HG02973 (cell line): ENCODE measurements at regions not wholly inside any gene's neighbourhood (a gene's known extent, or its start where the extent isn't known, plus 50 kb on each side); places are given as distances from the start of the nearest gene placed in this dataset.

Experiments
- ATAC-seq: cut with Tn5 transposase; IDR thresholded peaks from one replicate; pipeline ENCODE4 v1.9.1; 2021; ENCODE audit warnings: moderate library complexity; ENCODE audit not compliant: unreplicated experiment

DNA sequence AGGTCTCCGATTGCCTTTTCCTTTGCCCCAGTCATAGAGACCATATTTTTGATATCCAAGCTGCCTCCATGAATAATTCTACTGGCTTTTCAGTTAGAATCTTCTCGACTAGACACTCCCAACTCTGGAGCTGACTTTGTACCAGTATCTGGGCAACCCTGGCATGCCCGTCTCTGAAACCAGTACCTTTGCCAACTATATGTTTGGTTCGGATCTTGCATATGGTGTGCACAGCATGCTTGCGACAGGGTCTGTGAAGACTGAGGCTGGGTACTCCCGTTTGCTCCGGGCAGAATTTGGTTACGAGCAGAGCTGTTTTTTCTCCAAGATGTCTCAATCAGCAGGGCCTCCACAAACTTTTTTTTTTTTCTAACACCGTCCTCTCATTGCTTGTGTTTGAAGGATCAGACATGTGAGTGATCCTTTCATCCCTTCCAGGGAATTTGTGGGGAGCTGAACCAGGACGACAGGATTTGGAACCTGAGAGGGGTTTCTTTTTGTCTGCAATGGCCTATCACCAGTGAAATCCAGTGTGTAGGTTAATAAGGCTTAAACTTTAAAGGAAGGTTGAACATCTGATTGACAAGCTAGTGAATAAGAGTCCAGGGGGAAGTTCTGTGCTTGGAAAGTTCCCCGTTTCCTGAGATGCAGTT, 322.3 kb downstream of the MYCN start:
- no peak for ATAC-seq

DNA sequence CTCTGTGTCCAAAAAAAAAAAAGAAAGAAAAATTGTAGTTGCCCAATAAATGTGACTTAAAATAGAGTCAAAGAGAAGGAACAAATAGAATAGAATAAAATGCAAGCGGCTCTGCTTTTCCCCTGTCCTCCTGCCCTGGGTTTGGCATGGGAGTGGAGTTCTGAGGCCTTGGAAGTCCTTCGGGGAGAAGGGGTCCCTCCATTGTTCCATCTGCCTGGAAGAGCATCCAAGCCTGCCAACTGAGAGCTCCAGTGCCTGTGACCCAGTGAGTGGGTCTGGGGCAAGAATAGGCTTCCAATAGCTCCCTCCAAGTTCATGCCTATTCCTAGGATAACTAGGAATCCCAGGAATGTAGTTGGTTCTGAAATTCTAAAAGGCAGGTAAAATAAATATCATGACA, 321.4 kb downstream of the MYCN start:
- no peak for ATAC-seq

- no peak for ATAC-seq
Measured at GRCh38 chr2:16261071-16261470, 320.7 kb downstream of the MYCN start.

DNA sequence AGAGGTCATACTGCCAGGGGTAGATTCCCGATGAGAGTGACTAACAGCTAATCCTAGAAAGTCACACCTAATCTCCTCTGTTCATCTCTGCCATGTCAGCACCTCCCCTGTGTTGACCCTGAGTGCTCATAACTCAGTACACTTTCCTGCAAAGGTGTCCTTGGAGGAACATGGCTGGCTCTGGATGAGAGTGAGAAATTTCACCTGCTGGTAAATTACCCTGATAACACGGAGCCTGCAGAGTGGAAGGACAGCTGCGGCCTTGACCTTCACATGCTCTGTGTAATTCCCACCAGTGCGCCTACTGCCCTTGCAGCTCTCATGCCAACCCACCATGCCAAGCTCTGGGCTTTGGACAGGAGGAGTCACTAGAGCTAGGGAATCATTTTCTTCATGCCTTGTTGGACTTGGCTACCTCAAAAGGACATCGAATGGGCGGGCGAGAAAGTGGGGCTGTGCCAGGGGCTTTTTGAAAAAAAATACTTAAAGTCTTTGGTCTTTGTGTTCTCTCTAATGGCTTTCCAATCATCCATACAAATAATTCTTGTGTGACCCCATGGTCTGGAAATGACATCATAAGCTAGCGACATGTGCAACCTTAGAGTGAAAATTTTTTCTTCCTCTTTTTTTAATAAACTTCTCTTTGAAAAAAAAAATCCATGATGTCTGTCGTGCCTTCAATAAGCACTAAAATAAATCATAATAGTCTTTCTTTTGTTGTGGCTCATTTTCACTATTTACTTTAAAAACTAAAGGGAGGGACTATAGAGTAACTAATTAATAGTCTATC, 319.9 kb downstream of the MYCN start:
- ATAC-seq = no peak

DNA sequence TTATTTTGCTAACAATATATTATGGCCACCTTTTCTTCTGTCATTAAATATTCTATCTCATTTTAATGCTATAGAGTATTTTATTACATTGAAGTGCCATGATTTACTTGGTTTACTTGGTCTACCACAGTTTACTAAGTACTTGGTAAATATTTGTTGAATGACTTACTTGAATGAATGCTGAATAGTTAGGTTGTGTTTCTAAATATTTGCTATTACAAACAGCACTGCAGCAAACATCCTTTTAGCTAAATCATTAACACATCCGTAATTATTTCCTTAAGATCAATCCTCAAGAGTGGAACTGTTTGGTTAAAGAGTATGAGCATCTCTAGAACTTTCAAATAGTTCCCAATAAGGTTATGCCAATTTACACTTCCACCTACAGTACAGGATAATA, 318.7 kb downstream of the MYCN start:
- no peak for ATAC-seq

DNA sequence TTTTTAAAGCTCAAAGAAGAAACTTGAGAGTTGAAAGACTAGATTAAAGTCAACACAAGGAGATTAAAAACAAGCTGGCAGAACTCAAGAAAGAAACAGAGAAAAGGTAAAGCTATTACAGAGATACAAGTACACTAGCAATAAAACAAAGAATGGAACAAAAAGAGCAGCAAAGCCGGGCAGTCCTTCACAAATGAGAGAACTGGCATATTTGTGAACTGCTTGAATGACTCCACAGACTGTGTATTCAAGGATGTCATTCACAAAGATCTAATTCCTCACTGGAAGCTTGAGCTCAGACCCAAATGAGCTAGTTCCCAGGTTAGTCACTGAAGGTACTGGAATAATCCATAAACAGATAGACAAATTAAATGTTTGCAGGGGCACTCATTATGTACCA, 318.0 kb downstream of the MYCN start:
- no peak for ATAC-seq

GRCh38 chr2:16257322-16258028, 317.1 kb downstream of the MYCN start:
- no peak for ATAC-seq

DNA sequence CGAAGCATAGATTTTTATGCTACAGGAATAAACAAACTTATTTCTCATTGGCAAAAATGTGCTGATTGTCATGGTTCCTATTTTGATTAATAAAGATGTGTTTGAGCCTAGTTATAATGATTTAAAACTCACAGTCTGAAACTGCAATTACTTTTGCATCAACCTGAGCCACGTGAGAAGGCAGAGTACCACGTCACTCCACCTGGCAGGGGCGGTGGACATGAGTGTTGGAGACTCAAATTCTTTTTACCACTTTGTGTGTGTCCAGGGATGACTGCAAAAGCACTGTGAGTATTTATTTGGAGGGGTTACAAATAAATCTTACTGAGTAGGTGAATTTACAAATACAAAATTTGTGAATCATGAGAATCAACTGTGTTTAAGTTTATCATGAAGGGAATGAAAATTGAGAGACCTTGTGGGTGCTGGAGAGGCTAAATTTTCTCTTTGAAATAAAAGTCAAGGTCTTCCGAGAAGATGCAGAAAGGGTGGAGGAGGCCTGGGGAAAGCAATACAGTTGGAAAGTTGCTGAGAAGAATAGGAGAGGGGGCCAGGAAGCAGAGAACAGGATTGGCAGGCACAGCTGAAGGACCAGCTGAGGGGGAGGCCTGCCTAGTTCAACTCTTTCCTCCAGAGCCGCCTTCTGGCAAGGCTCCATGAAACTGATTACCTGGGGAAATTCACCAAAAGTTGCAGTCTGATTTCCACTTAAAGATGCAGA, 316.4 kb downstream of the MYCN start:
- no peak for ATAC-seq

DNA sequence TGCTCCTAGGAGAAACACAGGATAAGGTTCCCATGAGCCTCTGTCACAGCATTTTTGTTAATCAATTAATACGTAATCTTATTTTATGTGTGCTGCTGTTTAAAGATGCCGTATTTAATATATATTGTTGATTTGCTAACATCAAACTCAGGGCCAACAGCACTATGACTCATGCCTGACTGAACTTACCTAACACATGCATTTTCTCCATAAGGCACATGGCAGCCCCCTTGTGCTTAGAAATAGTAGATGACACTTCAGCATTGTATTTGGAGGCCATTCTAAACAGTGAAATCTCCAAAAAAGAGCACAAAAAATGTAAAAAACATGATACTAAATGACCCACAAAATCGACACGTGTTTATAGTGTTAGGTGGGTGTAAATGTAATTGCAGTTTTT, 314.8 kb downstream of the MYCN start:
- ATAC-seq = no peak

DNA sequence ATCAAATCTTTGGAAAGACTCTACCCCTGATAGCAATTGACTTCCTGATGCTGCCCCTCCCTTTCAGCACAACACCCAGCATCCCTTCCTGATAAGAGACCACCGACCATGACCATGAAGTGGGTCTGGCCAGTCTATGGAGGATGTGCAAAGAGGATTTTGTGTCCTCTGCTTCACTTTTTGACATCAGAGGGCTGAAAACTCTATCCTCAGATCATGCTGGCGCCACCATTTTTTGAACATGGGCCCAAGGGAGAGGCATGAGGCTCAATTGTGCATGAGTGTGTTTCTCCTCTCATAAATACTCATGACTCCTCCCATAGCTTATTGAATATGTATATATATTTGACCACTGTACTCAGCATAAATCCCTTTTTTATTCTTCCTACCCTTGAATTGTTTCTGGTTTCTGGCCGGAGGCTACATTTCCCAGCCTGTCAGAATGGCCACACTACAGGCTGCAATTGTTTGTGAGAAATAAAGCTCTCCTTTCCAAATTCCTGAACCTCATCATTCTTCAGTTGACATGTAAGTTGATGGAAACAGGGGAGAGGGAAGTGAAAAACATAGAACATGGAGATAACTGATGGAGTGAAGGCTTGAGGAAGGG, 314.1 kb downstream of the MYCN start:
- ATAC-seq = no peak

DNA sequence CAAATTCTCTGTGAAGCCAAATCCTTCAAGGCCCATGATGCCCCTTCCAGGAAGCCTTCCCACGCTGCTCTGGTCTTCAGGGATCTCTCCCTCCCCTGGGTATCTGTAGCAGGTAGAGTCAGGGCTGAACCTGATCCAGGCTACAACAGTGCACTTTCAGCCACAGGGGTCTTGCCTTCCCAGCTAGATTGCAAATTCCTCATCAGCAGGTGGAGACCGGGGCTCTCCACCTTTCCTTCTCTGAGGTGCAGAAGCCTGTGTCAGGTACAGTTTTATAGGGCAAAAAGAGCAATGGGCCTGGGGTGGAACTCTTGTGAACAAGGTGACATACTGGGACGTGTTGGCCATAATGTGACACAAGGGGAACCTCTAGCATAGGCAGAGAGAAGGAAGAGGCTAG, 312.9 kb downstream of the MYCN start:
- no peak for ATAC-seq

- no peak for ATAC-seq
Measured at GRCh38 chr2:16252891-16253290, 312.5 kb downstream of the MYCN start.

- ATAC-seq = no peak
Measured at GRCh38 chr2:16252251-16252650, 311.9 kb downstream of the MYCN start.

DNA sequence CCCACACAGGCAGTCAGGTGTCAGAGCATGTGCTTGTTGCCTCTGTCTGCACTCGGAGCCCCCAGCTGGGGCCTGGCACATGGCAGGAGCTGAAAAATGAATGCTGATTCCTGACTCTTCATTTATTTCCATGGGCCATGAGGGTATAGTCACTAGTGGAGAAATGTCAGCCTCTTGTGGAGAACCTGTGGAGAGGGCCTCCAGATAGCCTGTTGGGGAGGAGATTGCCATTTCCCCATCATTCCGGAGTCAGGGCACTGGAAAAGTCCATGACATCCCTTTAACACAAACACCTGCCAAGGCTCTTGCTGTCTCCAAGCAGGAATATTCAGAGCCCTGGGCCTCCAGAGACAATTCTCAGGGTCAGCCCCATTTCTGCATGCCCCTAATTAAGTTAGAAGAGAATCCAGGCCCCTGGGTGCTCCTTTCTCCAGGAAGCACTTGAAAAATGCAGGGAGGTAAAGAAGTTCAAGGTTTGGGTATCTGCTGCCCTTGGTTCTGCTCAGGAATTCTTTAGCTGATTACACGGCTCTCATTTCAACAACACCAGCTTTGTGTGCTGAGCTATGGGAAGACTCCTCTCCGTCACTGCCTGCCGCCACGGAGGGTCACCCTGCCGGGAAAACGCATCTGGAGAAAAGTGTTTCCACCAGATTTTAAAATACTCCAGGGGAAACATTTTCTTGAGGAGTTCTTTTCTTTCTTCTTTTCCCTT, 311.3 kb downstream of the MYCN start:
- no peak for ATAC-seq

DNA sequence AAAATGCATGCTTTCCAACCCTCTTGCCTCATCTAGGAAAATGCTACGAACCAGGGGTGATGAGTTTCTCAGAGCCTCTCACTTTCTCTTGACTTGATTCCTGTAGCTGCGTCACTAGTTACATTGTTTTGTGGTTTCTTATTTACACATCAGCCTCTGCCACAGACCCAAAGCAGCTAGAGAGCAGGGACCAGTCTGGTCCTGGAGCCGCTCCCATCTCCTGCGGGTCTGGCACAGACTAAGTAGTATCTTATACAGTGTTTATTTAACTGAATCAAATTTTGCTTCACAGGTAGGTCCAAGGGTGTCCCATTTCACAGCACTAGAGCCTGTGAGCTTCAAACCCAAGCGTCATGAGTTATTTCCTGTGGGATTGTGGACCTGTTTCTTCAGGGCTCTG, 310.5 kb downstream of the MYCN start:
- no peak for ATAC-seq

GRCh38 chr2:16250466-16250865, 310.1 kb downstream of the MYCN start:
- ATAC-seq = no peak

- no peak for ATAC-seq
Measured at GRCh38 chr2:16250056-16250425, 309.7 kb downstream of the MYCN start.

DNA sequence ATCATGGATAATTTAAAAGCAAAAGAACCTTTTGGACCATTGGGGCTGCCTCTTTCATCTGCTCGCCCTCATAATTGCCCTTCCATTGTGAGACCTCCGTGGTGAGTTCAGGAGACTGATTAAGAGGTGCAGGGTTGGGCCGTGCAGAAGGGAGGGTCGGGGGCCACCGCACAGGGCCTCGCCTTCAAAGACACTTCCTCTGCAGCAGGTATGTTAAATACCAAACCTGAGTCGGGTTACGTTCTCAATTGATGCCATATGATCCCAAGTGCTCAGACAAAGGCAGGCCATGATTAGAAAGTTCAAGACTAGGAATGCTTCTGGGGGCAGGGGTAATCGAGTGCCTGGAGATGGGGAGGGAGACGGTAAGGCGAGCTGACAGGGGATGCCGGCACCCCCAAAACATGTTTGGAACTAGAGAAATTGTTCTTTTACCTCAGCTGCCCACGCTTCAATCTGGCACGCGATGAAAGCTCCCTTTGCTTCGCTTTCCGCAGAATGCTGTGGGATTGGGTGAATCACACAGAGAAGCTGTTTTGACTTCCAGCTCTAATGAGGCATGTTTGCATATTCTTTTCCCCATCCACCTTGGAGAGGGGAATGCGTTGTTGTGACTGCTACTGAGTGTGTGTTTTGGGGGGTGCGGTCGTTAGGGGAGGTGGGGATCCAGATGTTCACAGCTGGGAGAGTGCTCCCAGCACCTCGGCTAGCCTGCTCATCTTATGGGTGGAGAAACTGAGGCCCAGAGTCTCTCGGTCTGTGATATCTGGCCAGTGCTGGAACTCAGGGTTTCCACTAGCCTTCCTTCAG, 309.1 kb downstream of the MYCN start:
- no peak for ATAC-seq

DNA sequence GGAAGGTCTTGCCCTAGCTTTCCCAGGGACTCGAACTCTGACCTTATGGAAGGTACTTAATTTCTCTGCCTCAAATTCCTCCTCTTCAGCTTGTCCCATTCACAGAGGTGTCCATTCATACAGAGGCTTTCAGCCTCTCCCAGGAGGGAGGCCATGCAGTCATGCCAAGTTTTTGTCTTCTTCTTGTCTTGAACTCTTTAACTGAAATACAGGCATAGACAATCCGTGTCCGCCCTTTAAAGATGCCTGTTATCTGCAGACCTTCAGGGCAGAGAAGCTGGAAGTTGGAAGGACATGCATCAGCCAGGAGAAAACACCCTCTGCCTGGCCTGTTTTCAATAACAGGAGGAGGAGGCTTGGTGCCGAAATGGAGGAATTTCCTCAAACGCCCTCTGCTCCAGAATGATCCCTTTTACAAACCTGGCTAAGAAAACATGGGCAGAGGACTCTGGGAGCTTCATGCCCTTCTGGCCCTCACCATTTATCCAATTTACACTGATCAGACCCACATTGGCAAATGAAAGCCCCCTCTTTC, 308.3 kb downstream of the MYCN start:
- no peak for ATAC-seq
